ENCODE measurements at regions not wholly inside any gene's neighbourhood (a gene's known extent, or its start where the extent isn't known, plus 50 kb on each side); places are given as distances from the start of the nearest gene placed in this dataset.

DNA sequence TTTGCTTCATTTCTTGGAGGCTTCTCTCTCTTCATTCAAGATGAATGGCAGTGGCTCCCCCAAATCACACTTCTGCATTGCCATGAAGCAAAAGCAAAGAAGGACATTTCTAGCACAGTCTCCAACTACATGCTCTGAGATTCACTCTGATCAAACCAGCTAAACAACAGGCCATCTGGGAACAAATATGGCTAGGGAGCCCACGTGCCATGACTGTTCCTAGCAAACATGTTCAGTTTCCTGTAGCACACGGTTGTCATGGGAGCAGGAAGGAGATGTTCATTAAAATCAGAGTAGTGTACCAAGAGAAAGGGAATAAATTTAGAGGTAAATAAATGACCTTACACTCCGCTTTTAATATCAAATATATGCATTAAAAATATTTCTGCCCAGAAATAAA is 327.3 kb downstream of the GBE1 start:
- H3K9me3 ChIP-seq (ENCODE audit: control insufficient read depth, insufficient read depth, low read depth, low read length): no peaks in the 10 kb centered on the region
- ChIA-PET CTCF (no interaction called here), POLR2A (no interaction called here)
- TF ChIP-seq, protein P1, sequence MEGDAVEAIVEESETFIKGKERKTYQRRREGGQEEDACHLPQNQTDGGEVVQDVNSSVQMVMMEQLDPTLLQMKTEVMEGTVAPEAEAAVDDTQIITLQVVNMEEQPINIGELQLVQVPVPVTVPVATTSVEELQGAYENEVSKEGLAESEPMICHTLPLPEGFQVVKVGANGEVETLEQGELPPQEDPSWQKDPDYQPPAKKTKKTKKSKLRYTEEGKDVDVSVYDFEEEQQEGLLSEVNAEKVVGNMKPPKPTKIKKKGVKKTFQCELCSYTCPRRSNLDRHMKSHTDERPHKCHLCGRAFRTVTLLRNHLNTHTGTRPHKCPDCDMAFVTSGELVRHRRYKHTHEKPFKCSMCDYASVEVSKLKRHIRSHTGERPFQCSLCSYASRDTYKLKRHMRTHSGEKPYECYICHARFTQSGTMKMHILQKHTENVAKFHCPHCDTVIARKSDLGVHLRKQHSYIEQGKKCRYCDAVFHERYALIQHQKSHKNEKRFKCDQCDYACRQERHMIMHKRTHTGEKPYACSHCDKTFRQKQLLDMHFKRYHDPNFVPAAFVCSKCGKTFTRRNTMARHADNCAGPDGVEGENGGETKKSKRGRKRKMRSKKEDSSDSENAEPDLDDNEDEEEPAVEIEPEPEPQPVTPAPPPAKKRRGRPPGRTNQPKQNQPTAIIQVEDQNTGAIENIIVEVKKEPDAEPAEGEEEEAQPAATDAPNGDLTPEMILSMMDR (IDR thresholded peaks at IDR 0.05): no peak
- TF ChIP-seq POLR2AphosphoS5 (IDR thresholded peaks at IDR 0.05; ENCODE audit: low read depth, low read length): no peak
- TF ChIP-seq, protein P2, sequence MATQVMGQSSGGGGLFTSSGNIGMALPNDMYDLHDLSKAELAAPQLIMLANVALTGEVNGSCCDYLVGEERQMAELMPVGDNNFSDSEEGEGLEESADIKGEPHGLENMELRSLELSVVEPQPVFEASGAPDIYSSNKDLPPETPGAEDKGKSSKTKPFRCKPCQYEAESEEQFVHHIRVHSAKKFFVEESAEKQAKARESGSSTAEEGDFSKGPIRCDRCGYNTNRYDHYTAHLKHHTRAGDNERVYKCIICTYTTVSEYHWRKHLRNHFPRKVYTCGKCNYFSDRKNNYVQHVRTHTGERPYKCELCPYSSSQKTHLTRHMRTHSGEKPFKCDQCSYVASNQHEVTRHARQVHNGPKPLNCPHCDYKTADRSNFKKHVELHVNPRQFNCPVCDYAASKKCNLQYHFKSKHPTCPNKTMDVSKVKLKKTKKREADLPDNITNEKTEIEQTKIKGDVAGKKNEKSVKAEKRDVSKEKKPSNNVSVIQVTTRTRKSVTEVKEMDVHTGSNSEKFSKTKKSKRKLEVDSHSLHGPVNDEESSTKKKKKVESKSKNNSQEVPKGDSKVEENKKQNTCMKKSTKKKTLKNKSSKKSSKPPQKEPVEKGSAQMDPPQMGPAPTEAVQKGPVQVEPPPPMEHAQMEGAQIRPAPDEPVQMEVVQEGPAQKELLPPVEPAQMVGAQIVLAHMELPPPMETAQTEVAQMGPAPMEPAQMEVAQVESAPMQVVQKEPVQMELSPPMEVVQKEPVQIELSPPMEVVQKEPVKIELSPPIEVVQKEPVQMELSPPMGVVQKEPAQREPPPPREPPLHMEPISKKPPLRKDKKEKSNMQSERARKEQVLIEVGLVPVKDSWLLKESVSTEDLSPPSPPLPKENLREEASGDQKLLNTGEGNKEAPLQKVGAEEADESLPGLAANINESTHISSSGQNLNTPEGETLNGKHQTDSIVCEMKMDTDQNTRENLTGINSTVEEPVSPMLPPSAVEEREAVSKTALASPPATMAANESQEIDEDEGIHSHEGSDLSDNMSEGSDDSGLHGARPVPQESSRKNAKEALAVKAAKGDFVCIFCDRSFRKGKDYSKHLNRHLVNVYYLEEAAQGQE (IDR thresholded peaks at IDR 0.05; ENCODE audit: insufficient read depth in 1 of 2, low read depth in 2 of 2, low read length in 1 of 2): no peak
- TF ChIP-seq SIN3A (IDR thresholded peaks at IDR 0.05; ENCODE audit: borderline replicate concordance, insufficient read depth, low read depth, low read length): no peak
- TF ChIP-seq TCF7L2 (IDR thresholded peaks at IDR 0.05; ENCODE audit: low read depth, low read length): no peak
- intact Hi-C loops (cut with micrococcal nuclease; ENCODE audit: unreplicated experiment) (no loop called here), in situ Hi-C loops (cut with HindIII; ENCODE audit: low pct_unique_long_range_greater_than_20kb, low sequenced_read_pairs) (no loop called here)
- H3K27me3 ChIP-seq (ENCODE audit: control insufficient read depth, insufficient read depth, low read length): no peaks in the 10 kb centered on the region
- DNase-seq (ENCODE audit: low read depth, low spot score) (no peak), ATAC-seq (no peak)
- no TSS peak for BruUV-seq (replicated peaks)
- H3K4me1 ChIP-seq (ENCODE audit: control insufficient read depth, insufficient read depth, low read length): no peaks in the 10 kb centered on the region
- no peaks in the 10 kb centered on the region for H3K36me3 ChIP-seq (ENCODE audit: control insufficient read depth, insufficient read depth, low read length)
- no peak overlapping the region for H3K4me3 ChIP-seq (ENCODE audit: low read depth in 2 of 2, low read length in 2 of 2)
- H3K27ac ChIP-seq (ENCODE audit: low read length): no peak overlapping the region

DNA sequence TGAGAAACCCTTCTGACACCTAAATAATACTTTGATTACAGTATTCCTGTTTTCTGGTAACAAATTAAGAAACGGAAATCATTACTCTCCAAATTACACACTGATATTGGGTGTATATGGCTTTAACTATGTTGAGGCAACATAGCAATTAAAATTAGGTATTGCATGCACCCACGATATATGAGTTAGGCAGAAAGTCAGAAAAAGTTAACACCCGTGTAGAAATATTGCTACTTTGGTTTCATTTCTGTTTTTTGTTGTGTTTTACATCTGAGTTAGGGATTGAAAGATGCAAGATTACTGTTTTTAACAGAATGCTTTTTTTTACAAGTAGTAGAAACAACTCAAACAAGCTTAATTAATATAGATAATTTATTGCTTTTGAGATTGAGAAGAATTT is 327.8 kb downstream of the GBE1 start:
- CTCF ChIA-PET: no interaction called here
- Histone ChIP-seq H3K36me3 (ENCODE audit: control insufficient read depth, insufficient read depth, low read length) (no peaks in the 10 kb centered on the region), H3K27ac (ENCODE audit: low read length) (no peak overlapping the region), H3K4me1 (ENCODE audit: control insufficient read depth, insufficient read depth, low read length) (no peaks in the 10 kb centered on the region), H3K4me3 (ENCODE audit: low read depth in 2 of 2, low read length in 2 of 2) (no peak overlapping the region), H3K9me3 (ENCODE audit: control insufficient read depth, insufficient read depth, low read depth, low read length) (no peaks in the 10 kb centered on the region), H3K27me3 (ENCODE audit: control insufficient read depth, insufficient read depth, low read length) (no peaks in the 10 kb centered on the region)
- TF ChIP-seq, protein P1 (IDR thresholded peaks at IDR 0.05): no peak
- TF ChIP-seq TCF7L2 (IDR thresholded peaks at IDR 0.05; ENCODE audit: low read depth, low read length): no peak
- no peak for TF ChIP-seq SIN3A (IDR thresholded peaks at IDR 0.05; ENCODE audit: borderline replicate concordance, insufficient read depth, low read depth, low read length)
- TF ChIP-seq, protein P2 (IDR thresholded peaks at IDR 0.05; ENCODE audit: insufficient read depth in 1 of 2, low read depth in 2 of 2, low read length in 1 of 2): no peak
- TF ChIP-seq POLR2AphosphoS5 (IDR thresholded peaks at IDR 0.05; ENCODE audit: low read depth, low read length): no peak
- DNase-seq (ENCODE audit: low read depth, low spot score) (no peak), ATAC-seq (no peak)
- POLR2A ChIA-PET: no interaction called here
- intact Hi-C loops (cut with micrococcal nuclease; ENCODE audit: unreplicated experiment): no loop called here
- in situ Hi-C loops (cut with HindIII; ENCODE audit: low pct_unique_long_range_greater_than_20kb, low sequenced_read_pairs): no loop called here
- no TSS peak for BruUV-seq (replicated peaks)

All from Panc1 (cell line).